Calu3 (cell line): ENCODE measurements at regions not wholly inside any gene's neighbourhood (a gene's known extent, or its start where the extent isn't known, plus 50 kb on each side); places are given as distances from the start of the nearest gene placed in this dataset.
A peak's percentile ranks its signal among the peaks of the same experiment; 100 is the strongest.
"Not testable (repeated sequence)": the region's sequence is repeated elsewhere in the genome, so short reads cannot be mapped to it uniquely, and the experiment has no call there.

Experiments
- BruUV-seq: library from RNA; stranded (reverse); fragments of 400-500 nt; replicated peaks from 2 replicates; lab custom pipeline; 2021; lab: Mats Ljungman, UMichigan
- CTCF ChIA-PET: fragments of 300-600 bp; sonication (Branson Sonifier 250); formaldehyde crosslinking; loops from one replicate; lab custom pipeline; 2022; ENCODE audit warnings: antibody characterized with exemption; lab: Charles Lee
- DNase-seq: peaks from one replicate; pipeline ENCODE4 v3.0.0; 2022
- H3K27ac Mint-ChIP-seq: one replicate; pipeline ENCODE4 v1.8.0; 2022; ENCODE audit warnings: mixed read lengths; ENCODE audit not compliant: unreplicated experiment
- H3K27me3 Mint-ChIP-seq: one replicate; pipeline ENCODE4 v1.8.0; 2022; ENCODE audit warnings: mixed read lengths; ENCODE audit not compliant: unreplicated experiment
- H3K36me3 Mint-ChIP-seq: one replicate; pipeline ENCODE4 v1.8.0; 2022; ENCODE audit warnings: mild to moderate bottlenecking, moderate library complexity, mixed read lengths; ENCODE audit not compliant: insufficient read depth, unreplicated experiment
- H3K4me1 Mint-ChIP-seq: one replicate; pipeline ENCODE4 v1.8.0; 2022; ENCODE audit warnings: mild to moderate bottlenecking, low read depth, mixed read lengths; ENCODE audit not compliant: unreplicated experiment
- H3K4me3 Mint-ChIP-seq: one replicate; pipeline ENCODE4 v1.8.0; 2022; ENCODE audit warnings: mild to moderate bottlenecking, low read depth, moderate library complexity, mixed read lengths; ENCODE audit not compliant: unreplicated experiment
- H3K9me3 Mint-ChIP-seq: one replicate; pipeline ENCODE4 v1.8.0; 2022; ENCODE audit warnings: low read depth, mixed read lengths; ENCODE audit not compliant: unreplicated experiment
- intact Hi-C: fragments of 100-400 bp; cut with micrococcal nuclease; formaldehyde crosslinking; loops from one replicate; pipeline ENCODE4 v1.10.0; 2022; ENCODE audit not compliant: unreplicated experiment
- TF ChIP-seq, protein P1 (sequence below): fragments of 200-600 bp; IDR thresholded peaks from one replicate; pipeline ENCODE4 v1.8.0; 2022; ENCODE audit warnings: antibody characterized with exemption; ENCODE audit not compliant: unreplicated experiment

DNA sequence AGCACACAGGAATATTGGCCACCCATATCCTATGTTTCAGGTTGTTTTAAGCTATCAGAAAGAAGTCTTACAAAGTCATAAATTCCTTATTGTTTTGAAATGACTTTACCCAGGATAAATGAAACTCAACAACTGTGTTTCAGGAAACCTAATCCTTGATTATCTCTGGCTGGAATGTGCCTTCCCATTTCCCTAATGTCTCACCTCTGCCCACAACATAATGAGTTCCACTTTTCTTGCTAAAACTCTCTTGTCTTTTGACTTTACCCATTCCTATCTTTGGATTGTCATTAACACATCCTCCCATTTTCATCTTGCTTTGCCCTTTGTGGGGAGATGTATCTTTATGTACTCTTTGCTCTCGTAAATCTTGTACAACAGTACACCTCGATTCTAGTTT, 200.0 kb upstream of the DNAJC19 start:
- H3K9me3 Mint-ChIP-seq, result peaks cover 8% of the 10 kb centered on the region
- intact Hi-C loops, result no loop called here
- TF ChIP-seq, protein P1, sequence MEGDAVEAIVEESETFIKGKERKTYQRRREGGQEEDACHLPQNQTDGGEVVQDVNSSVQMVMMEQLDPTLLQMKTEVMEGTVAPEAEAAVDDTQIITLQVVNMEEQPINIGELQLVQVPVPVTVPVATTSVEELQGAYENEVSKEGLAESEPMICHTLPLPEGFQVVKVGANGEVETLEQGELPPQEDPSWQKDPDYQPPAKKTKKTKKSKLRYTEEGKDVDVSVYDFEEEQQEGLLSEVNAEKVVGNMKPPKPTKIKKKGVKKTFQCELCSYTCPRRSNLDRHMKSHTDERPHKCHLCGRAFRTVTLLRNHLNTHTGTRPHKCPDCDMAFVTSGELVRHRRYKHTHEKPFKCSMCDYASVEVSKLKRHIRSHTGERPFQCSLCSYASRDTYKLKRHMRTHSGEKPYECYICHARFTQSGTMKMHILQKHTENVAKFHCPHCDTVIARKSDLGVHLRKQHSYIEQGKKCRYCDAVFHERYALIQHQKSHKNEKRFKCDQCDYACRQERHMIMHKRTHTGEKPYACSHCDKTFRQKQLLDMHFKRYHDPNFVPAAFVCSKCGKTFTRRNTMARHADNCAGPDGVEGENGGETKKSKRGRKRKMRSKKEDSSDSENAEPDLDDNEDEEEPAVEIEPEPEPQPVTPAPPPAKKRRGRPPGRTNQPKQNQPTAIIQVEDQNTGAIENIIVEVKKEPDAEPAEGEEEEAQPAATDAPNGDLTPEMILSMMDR, result no peak
- H3K4me3 Mint-ChIP-seq, result no peak overlapping the region
- CTCF ChIA-PET, result no interaction called here
- no peaks in the 10 kb centered on the region for H3K4me1 Mint-ChIP-seq
- no peak overlapping the region for H3K27ac Mint-ChIP-seq
- DNase-seq, result no peak
- peaks cover 19% of the 10 kb centered on the region for H3K27me3 Mint-ChIP-seq
- H3K36me3 Mint-ChIP-seq, result no peaks in the 10 kb centered on the region
- no TSS peak for BruUV-seq

DNA sequence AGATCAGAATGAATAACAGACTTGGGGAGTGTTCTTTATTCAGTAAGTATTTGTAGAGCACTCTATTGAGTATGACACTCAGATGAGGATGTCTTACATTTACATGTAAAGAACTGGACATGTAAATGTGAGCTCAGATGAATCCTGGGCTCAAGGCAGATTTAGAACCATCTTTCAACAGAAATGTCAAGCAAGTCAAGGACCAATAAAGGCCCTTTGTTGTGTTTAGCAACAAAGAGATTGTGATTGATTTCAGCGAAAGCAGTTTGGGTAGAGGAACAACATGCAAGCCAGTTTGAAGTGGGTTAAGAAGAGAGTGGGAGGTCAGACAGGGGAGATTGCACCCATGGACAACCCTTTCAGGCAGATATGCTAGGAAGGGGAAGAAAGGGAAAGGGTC, 194.2 kb upstream of the DNAJC19 start:
- BruUV-seq, result no TSS peak
- Mint-ChIP-seq H3K4me3 (no peak overlapping the region), H3K9me3 (no peaks in the 10 kb centered on the region), H3K36me3 (no peaks in the 10 kb centered on the region), H3K27ac (no peak overlapping the region), H3K27me3 (peaks cover 12% of the 10 kb centered on the region), H3K4me1 (no peaks in the 10 kb centered on the region)
- TF ChIP-seq, protein P1, result no peak
- DNase-seq, result no peak
- intact Hi-C loops, result no loop called here
- CTCF ChIA-PET, result interaction anchor here (0.8 kb wide), 1 partner anchor 488 kb away, joined by 3 read pairs; no protein-coding TSS in a partner anchor

DNA sequence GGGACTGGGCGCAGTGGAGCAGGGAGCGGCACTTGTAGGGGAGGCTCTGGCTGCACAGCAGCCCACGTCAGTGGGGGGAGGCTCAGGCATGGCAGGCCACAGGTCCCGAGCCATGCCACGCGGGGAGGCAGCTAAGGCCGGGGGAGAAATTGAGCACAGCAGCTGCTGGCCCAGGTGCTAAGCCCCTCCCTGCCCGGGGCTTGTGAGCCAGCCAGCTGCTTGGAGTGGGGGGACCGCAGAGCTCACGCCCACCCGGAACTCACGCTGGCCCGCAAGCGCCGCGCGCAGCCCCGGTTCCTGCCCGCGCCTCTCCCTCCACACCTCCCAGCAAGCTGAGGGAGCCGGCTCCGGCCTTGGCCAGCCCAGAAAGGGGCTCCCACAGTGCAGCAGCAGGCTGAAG, 193.5 kb upstream of the DNAJC19 start:
- CTCF ChIA-PET, result interaction anchor here (0.6 kb wide), 1 partner anchor 499 kb away, joined by 4 read pairs; no protein-coding TSS in a partner anchor
- intact Hi-C loops, BruUV-seq: not testable (repeated sequence)

DNA sequence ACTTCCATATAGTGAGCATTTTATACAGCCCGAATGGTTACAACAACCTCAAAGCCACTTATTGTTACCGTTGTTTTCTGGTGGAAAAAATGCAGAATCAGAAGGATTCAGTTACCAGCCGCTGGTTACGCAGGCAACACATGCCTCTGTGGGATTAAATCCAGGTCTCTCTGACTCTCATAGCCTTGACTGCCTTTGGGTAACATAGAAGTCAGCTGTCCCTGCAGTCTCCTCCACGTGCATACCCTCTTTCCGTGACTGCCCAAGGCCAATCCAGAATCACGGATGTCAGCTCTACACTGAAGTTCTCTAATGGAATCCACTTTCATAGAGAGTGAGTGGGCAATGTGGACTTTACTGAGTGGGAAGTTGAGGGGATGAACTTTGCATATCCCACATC, 189.5 kb upstream of the DNAJC19 start:
- intact Hi-C loops, result loop anchor here (5.0 to 10.0 kb wide), 3 partner anchors 192 to 534 kb away; partner anchors contain the start of gene DNAJC19
- Mint-ChIP-seq H3K9me3 (no peaks in the 10 kb centered on the region), H3K4me1 (no peaks in the 10 kb centered on the region), H3K27me3 (peaks cover 12% of the 10 kb centered on the region), H3K4me3 (no peak overlapping the region), H3K36me3 (no peaks in the 10 kb centered on the region), H3K27ac (no peak overlapping the region)
- TF ChIP-seq, protein P1, result no peak
- BruUV-seq, result no TSS peak
- no peak for DNase-seq
- CTCF ChIA-PET, result interaction anchor here (0.7 to 1.1 kb wide), 2 partner anchors 65 to 266 kb away, joined by 3 to 8 read pairs; partner anchors contain the start of gene FXR1

More for the DNA sequence above, 193.5 kb upstream of the DNAJC19 start:
- not testable (repeated sequence) for H3K27ac Mint-ChIP-seq, H3K9me3 Mint-ChIP-seq, H3K4me1 Mint-ChIP-seq, H3K36me3 Mint-ChIP-seq, DNase-seq, H3K4me3 Mint-ChIP-seq
- H3K27me3 Mint-ChIP-seq, result peaks cover 12% of the 10 kb centered on the region

DNA sequence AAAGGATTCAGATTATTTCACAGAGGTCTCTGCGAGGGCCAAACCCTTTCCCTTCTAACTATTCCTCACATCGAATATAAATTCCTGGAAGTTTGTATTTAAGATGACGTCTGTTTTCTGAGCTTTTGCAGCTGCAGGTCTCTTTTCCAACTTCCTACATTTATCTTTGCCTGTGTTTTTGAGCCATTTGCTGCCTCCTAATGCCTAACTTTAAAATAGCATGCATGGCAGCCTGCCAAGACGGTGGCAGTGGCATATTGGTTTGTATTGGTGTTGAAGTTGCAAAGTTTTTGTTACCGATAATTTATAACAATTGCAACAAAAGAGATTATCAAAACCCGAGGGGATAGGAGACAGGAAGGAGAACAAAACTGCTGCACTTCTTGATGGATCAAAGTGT, 187.1 kb upstream of the DNAJC19 start:
- H3K27me3 Mint-ChIP-seq, result peaks cover 12% of the 10 kb centered on the region
- CTCF ChIA-PET, result interaction anchor here (1.0 kb wide), 1 partner anchor 73 kb away, joined by 3 read pairs; no protein-coding TSS in a partner anchor
- H3K36me3 Mint-ChIP-seq, result no peaks in the 10 kb centered on the region

More for the DNA sequence above, 187.1 kb upstream of the DNAJC19 start:
- no TSS peak for BruUV-seq
- intact Hi-C loops, result loop anchor here (1.0 to 10.0 kb wide), 5 partner anchors 74 to 532 kb away; partner anchors contain the start of gene DNAJC19
- H3K4me1 Mint-ChIP-seq, result no peaks in the 10 kb centered on the region
- no peak overlapping the region for H3K27ac Mint-ChIP-seq
- no peak overlapping the region for H3K4me3 Mint-ChIP-seq
- TF ChIP-seq, protein P1, result peak; percentile 80
- peak; percentile 83 for DNase-seq
- no peaks in the 10 kb centered on the region for H3K9me3 Mint-ChIP-seq
